OCI-LY7 (cell line): ENCODE measurements at regions not wholly inside any gene's neighbourhood (a gene's known extent, or its start where the extent isn't known, plus 50 kb on each side); places are given as distances from the start of the nearest gene placed in this dataset.

Experiments used
- BruUV-seq: library from RNA; stranded (reverse); fragments of 400-500 nt; replicated peaks from 2 replicates; lab custom pipeline; 2021; lab: Mats Ljungman, UMichigan
- CTCF ChIA-PET: fragments of 300-600 bp; sonication (Branson Sonifier 250); formaldehyde crosslinking; loops from one replicate; lab custom pipeline; 2022; ENCODE audit warnings: antibody characterized with exemption; ENCODE audit not compliant: unreplicated experiment; lab: Charles Lee
- POLR2A ChIA-PET: fragments of 300-600 bp; sonication (Branson Sonifier 250); formaldehyde crosslinking; loops from one replicate; lab custom pipeline; 2022; ENCODE audit warnings: antibody characterized with exemption; lab: Charles Lee
- DNase-seq: peaks from one replicate; pipeline ENCODE4 v3.0.0-alpha.2; 2015; ENCODE audit warnings: low spot score
- H2AFZ ChIP-seq: fragments of 200-600 bp; sonication (generic), shearing (Covaris generic); 2 replicates; pipeline ENCODE4 v1.6.1; 2014; ENCODE audit warnings: mild to moderate bottlenecking, antibody characterized with exemption, low read length, moderate library complexity
- H3K27ac ChIP-seq: fragments of 200-600 bp; sonication (generic); 2 replicates; pipeline ENCODE4 v1.5.1; 2014; ENCODE audit warnings: mixed run types, low read depth, mild to moderate bottlenecking, moderate library complexity, low read length, inconsistent platforms; ENCODE audit not compliant: poor library complexity, severe bottlenecking
- H3K36me3 ChIP-seq: fragments of 200-600 bp; sonication (generic); 2 replicates; pipeline ENCODE4 v1.6.1; 2014; ENCODE audit warnings: mild to moderate bottlenecking, antibody characterized with exemption, low read length, moderate library complexity, mixed read lengths; ENCODE audit not compliant: insufficient read depth
- H3K4me1 ChIP-seq: fragments of 200-600 bp; sonication (generic); 2 replicates; pipeline ENCODE4 v1.5.1; 2014; ENCODE audit warnings: mild to moderate bottlenecking, low read length; ENCODE audit not compliant: insufficient read depth, poor library complexity, severe bottlenecking
- H3K4me2 ChIP-seq: fragments of 200-600 bp; sonication (generic); 2 replicates; pipeline ENCODE4 v1.6.1; 2014; ENCODE audit warnings: mild to moderate bottlenecking, low read length
- H3K4me3 ChIP-seq: fragments of 200-600 bp; sonication (generic); 2 replicates; pipeline ENCODE4 v1.5.1; 2014; ENCODE audit warnings: mild to moderate bottlenecking, low read depth, low read length; ENCODE audit not compliant: poor library complexity, severe bottlenecking
- H3K79me2 ChIP-seq: fragments of 200-600 bp; sonication (generic); 2 replicates; pipeline ENCODE4 v1.6.1; 2016; ENCODE audit warnings: low read depth, mild to moderate bottlenecking, low read length, moderate library complexity, mixed read lengths; ENCODE audit not compliant: insufficient read depth
- H3K9me2 ChIP-seq: fragments of 200-600 bp; sonication (generic); 2 replicates; pipeline ENCODE4 v1.6.1; 2016; ENCODE audit warnings: mild to moderate bottlenecking, low read length, mixed read lengths; ENCODE audit not compliant: insufficient read depth
- H3K9me3 ChIP-seq: fragments of 200-600 bp; sonication (generic); 2 replicates; pipeline ENCODE4 v1.6.1; 2014; ENCODE audit warnings: mild to moderate bottlenecking, mixed run types, low read length, mixed read lengths
- H4K20me1 ChIP-seq: fragments of 200-600 bp; sonication (generic); 2 replicates; pipeline ENCODE4 v1.6.1; 2014; ENCODE audit warnings: mild to moderate bottlenecking, antibody characterized with exemption, low read length, moderate library complexity, mixed read lengths; ENCODE audit not compliant: insufficient read depth
- EZH2phosphoT487 ChIP-seq: fragments of 200-600 bp; sonication (generic); IDR thresholded peaks from 2 replicates; pipeline ENCODE4 v1.6.1; 2018; ENCODE audit warnings: low read depth, borderline replicate concordance, mild to moderate bottlenecking, mixed run types, antibody characterized with exemption, low read length, moderate library complexity, mixed read lengths
- intact Hi-C: fragments of 100-400 bp; cut with micrococcal nuclease; formaldehyde crosslinking; loops from one replicate; pipeline ENCODE4 v1.10.0; 2022; ENCODE audit not compliant: unreplicated experiment
- TF ChIP-seq, protein P1 (sequence below): fragments of 200-600 bp; sonication (generic); conservative IDR thresholded peaks from 2 replicates; pipeline ENCODE4 v1.5.1; 2014; ENCODE audit warnings: mild to moderate bottlenecking, antibody characterized with exemption, low read length, moderate library complexity, mixed read lengths

DNA sequence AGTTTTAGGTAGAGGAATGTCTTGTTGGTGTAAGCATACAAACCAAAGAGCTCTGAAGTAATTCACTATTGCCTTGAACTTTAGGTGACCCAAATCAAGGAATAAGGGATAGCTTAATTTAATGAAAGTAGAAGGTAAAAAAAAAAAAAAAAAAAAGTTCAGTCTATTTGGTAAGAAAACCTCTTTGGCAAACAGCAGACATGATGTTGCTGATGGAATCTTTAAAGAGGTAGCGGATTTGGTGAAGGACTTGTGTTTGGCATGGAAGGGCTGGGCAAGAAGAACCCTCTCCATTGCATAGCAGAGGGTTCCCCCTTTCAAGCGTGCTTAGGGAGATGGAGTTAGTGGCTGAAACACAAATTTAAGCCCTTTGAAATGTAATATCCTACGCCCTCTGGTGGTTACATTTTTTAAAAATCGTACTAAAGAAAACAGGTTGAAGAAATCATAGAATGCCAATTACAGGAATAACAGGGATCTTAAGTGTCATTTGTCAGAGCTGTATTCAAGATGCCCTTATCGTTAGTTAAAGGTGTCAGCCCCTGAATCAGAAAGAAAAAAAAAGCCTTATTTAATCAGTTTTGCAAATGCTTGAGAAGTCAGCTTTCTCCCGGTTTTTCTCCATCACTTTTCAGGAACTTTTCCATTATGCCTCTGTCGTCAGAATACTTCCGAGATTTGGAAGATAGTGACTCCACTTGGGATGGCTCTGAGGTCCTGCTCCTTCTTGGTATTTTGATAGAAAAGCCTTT is 383.1 kb downstream of the KCNJ2 start:
- Histone ChIP-seq H3K27ac (no peak overlapping the region), H4K20me1 (no peaks in the 10 kb centered on the region), H3K4me2 (no peak overlapping the region), H3K9me3 (no peaks in the 10 kb centered on the region), H2AFZ (no peak overlapping the region), H3K79me2 (no peaks in the 10 kb centered on the region), H3K36me3 (no peaks in the 10 kb centered on the region), H3K4me3 (no peak overlapping the region), H3K9me2 (no peaks in the 10 kb centered on the region), H3K4me1 (no peaks in the 10 kb centered on the region)
- peak; percentile 69 for DNase-seq
- CTCF ChIA-PET, result no interaction called here
- no TSS peak for BruUV-seq
- intact Hi-C loops, result loop anchor here (5.0 kb wide), 4 partner anchors 415 to 1025 kb away; no protein-coding TSS in a partner anchor
- POLR2A ChIA-PET, result interaction anchor here (0.6 to 1.1 kb wide), 7 partner anchors 41 to 1050 kb away, joined by 3 to 6 read pairs (median 3); no protein-coding TSS in a partner anchor
- no peak for TF ChIP-seq EZH2phosphoT487
- TF ChIP-seq, protein P1, sequence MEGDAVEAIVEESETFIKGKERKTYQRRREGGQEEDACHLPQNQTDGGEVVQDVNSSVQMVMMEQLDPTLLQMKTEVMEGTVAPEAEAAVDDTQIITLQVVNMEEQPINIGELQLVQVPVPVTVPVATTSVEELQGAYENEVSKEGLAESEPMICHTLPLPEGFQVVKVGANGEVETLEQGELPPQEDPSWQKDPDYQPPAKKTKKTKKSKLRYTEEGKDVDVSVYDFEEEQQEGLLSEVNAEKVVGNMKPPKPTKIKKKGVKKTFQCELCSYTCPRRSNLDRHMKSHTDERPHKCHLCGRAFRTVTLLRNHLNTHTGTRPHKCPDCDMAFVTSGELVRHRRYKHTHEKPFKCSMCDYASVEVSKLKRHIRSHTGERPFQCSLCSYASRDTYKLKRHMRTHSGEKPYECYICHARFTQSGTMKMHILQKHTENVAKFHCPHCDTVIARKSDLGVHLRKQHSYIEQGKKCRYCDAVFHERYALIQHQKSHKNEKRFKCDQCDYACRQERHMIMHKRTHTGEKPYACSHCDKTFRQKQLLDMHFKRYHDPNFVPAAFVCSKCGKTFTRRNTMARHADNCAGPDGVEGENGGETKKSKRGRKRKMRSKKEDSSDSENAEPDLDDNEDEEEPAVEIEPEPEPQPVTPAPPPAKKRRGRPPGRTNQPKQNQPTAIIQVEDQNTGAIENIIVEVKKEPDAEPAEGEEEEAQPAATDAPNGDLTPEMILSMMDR, result peak; percentile 87

DNA sequence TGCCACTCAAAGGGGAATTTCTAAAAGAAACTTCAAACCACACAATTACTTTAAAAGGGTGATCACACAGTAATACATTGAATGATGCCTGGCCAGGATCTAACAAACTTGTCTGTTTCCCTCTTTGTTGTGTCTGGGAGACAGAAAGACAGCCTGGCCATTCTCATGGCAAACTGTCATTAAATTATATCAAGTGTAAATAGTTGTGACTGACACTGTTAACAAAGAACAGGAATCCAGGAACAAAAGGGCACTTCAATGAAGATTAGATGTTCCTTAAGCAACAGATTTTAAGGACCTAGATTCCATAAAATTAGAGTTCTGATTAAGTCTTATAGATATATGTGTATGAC is 383.6 kb downstream of the KCNJ2 start:
- CTCF ChIA-PET, result no interaction called here
- BruUV-seq, result no TSS peak

More for the DNA sequence above, 383.6 kb downstream of the KCNJ2 start:
- intact Hi-C loops, result loop anchor here (5.0 kb wide), 4 partner anchors 416 to 1026 kb away; no protein-coding TSS in a partner anchor
- no peaks in the 10 kb centered on the region for H3K36me3 ChIP-seq
- TF ChIP-seq, protein P1, result no peak
- no peak for TF ChIP-seq EZH2phosphoT487
- no peak overlapping the region for H3K4me2 ChIP-seq
- no peak overlapping the region for H3K27ac ChIP-seq
- no peak overlapping the region for H3K4me3 ChIP-seq
- DNase-seq, result no peak
- POLR2A ChIA-PET, result interaction anchor here (0.6 kb wide), 1 partner anchor 941 kb away, joined by 3 read pairs; no protein-coding TSS in a partner anchor
- H3K9me2 ChIP-seq, result no peaks in the 10 kb centered on the region
- no peaks in the 10 kb centered on the region for H3K4me1 ChIP-seq
- no peaks in the 10 kb centered on the region for H4K20me1 ChIP-seq
- no peak overlapping the region for H2AFZ ChIP-seq
- H3K9me3 ChIP-seq, result no peaks in the 10 kb centered on the region
- H3K79me2 ChIP-seq, result no peaks in the 10 kb centered on the region
